PC-9 (cell line): ENCODE measurements at regions not wholly inside any gene's neighbourhood (a gene's known extent, or its start where the extent isn't known, plus 50 kb on each side); places are given as distances from the start of the nearest gene placed in this dataset.

ENCODE experiments used
- EZH2 ChIP-seq: fragments of 200-600 bp; sonication (generic); IDR thresholded peaks from 2 replicates; pipeline ENCODE4 v1.8.0; 2017; ENCODE audit warnings: antibody characterized with exemption, low read depth
- TF ChIP-seq, protein P1 (sequence below): fragments of 200-600 bp; sonication (generic); conservative IDR thresholded peaks from 2 replicates; pipeline ENCODE4 v1.6.1; 2017; ENCODE audit warnings: mixed run types, antibody characterized with exemption, mild to moderate bottlenecking, moderate library complexity

DNA sequence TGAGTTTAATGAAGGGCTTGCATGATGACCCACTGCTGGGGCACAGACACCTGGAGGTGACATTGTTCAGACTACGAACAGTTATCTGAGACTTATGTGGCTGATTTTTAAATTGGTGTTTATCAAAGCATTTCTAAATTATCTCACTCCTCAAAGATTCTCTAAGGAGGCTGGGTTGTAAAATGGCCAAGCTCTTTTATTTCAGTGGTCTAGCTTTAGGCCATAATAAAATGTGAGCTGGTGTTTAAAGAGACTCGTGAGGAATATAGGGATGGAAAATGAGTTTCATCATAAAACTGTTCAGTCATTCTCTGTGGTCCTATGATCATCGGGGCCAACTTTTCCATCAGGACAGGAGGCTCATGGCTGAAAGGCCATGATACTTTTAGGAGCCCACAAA, 93.4 kb downstream of the SPP2 start:
- TF ChIP-seq, protein P1, sequence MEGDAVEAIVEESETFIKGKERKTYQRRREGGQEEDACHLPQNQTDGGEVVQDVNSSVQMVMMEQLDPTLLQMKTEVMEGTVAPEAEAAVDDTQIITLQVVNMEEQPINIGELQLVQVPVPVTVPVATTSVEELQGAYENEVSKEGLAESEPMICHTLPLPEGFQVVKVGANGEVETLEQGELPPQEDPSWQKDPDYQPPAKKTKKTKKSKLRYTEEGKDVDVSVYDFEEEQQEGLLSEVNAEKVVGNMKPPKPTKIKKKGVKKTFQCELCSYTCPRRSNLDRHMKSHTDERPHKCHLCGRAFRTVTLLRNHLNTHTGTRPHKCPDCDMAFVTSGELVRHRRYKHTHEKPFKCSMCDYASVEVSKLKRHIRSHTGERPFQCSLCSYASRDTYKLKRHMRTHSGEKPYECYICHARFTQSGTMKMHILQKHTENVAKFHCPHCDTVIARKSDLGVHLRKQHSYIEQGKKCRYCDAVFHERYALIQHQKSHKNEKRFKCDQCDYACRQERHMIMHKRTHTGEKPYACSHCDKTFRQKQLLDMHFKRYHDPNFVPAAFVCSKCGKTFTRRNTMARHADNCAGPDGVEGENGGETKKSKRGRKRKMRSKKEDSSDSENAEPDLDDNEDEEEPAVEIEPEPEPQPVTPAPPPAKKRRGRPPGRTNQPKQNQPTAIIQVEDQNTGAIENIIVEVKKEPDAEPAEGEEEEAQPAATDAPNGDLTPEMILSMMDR, result no peak
- TF ChIP-seq EZH2, result no peak
